ENCODE measurements at regions not wholly inside any gene's neighbourhood (a gene's known extent, or its start where the extent isn't known, plus 50 kb on each side); places are given as distances from the start of the nearest gene placed in this dataset.

GRCh38 chr15:95401587-95401986, 928.9 kb upstream of the NR2F2 start:
- Histone ChIP-seq H3K4me3 (ENCODE audit: low read length in 2 of 2) (no peak overlapping the region), H3K4me1 (ENCODE audit: control insufficient read depth, insufficient read depth, low read length) (no peaks in the 10 kb centered on the region), H3K9me3 (ENCODE audit: control insufficient read depth in 2 of 2, low read length in 2 of 2) (no peaks in the 10 kb centered on the region), H3K27ac (ENCODE audit: low read length) (no peak overlapping the region), H3K9ac (ENCODE audit: low read length in 2 of 2) (no peak overlapping the region), H3K27me3 (ENCODE audit: control insufficient read depth in 1 of 2, insufficient read depth in 2 of 2, low read length in 2 of 2) (no peaks in the 10 kb centered on the region), H3K36me3 (ENCODE audit: control insufficient read depth in 2 of 2, insufficient read depth in 2 of 2, low read length in 2 of 2) (no peaks in the 10 kb centered on the region)

GRCh38 chr15:95405447-95405846, 925.1 kb upstream of the NR2F2 start:
- Histone ChIP-seq H3K9me3 (ENCODE audit: control insufficient read depth in 2 of 2, low read length in 2 of 2) (no peaks in the 10 kb centered on the region), H3K9ac (ENCODE audit: low read length in 2 of 2) (no peak overlapping the region), H3K27ac (ENCODE audit: low read length) (no peak overlapping the region)

GRCh38 chr15:95407534-95407933, 923.0 kb upstream of the NR2F2 start:
- Histone ChIP-seq H3K27me3 (ENCODE audit: control insufficient read depth in 1 of 2, insufficient read depth in 2 of 2, low read length in 2 of 2) (no peaks in the 10 kb centered on the region), H3K36me3 (ENCODE audit: control insufficient read depth in 2 of 2, insufficient read depth in 2 of 2, low read length in 2 of 2) (no peaks in the 10 kb centered on the region), H3K27ac (ENCODE audit: low read length) (no peak overlapping the region), H3K9me3 (ENCODE audit: control insufficient read depth in 2 of 2, low read length in 2 of 2) (no peaks in the 10 kb centered on the region), H3K4me3 (ENCODE audit: low read length in 2 of 2) (no peak overlapping the region), H3K9ac (ENCODE audit: low read length in 2 of 2) (no peak overlapping the region), H3K4me1 (ENCODE audit: control insufficient read depth, insufficient read depth, low read length) (no peaks in the 10 kb centered on the region)

More at GRCh38 chr15:95405447-95405846, 925.1 kb upstream of the NR2F2 start:
- H3K4me3 ChIP-seq (ENCODE audit: low read length in 2 of 2) = no peak overlapping the region
- no peaks in the 10 kb centered on the region for H3K4me1 ChIP-seq (ENCODE audit: control insufficient read depth, insufficient read depth, low read length)
- no peaks in the 10 kb centered on the region for H3K27me3 ChIP-seq (ENCODE audit: control insufficient read depth in 1 of 2, insufficient read depth in 2 of 2, low read length in 2 of 2)
- no peaks in the 10 kb centered on the region for H3K36me3 ChIP-seq (ENCODE audit: control insufficient read depth in 2 of 2, insufficient read depth in 2 of 2, low read length in 2 of 2)

- Histone ChIP-seq H3K36me3 (ENCODE audit: control insufficient read depth in 2 of 2, insufficient read depth in 2 of 2, low read length in 2 of 2) (no peaks in the 10 kb centered on the region), H3K9me3 (ENCODE audit: control insufficient read depth in 2 of 2, low read length in 2 of 2) (no peaks in the 10 kb centered on the region), H3K4me1 (ENCODE audit: control insufficient read depth, insufficient read depth, low read length) (no peaks in the 10 kb centered on the region), H3K27ac (ENCODE audit: low read length) (no peak overlapping the region), H3K9ac (ENCODE audit: low read length in 2 of 2) (no peak overlapping the region), H3K27me3 (ENCODE audit: control insufficient read depth in 1 of 2, insufficient read depth in 2 of 2, low read length in 2 of 2) (no peaks in the 10 kb centered on the region), H3K4me3 (ENCODE audit: low read length in 2 of 2) (no peak overlapping the region)
Measured at GRCh38 chr15:95409211-95409610, 921.3 kb upstream of the NR2F2 start.

GRCh38 chr15:95409626-95410310, 920.7 kb upstream of the NR2F2 start:
- no peaks in the 10 kb centered on the region for H3K27me3 ChIP-seq (ENCODE audit: control insufficient read depth in 1 of 2, insufficient read depth in 2 of 2, low read length in 2 of 2)
- no peaks in the 10 kb centered on the region for H3K9me3 ChIP-seq (ENCODE audit: control insufficient read depth in 2 of 2, low read length in 2 of 2)
- H3K4me3 ChIP-seq (ENCODE audit: low read length in 2 of 2) = no peak overlapping the region
- H3K36me3 ChIP-seq (ENCODE audit: control insufficient read depth in 2 of 2, insufficient read depth in 2 of 2, low read length in 2 of 2) = no peaks in the 10 kb centered on the region
- no peak overlapping the region for H3K27ac ChIP-seq (ENCODE audit: low read length)
- no peaks in the 10 kb centered on the region for H3K4me1 ChIP-seq (ENCODE audit: control insufficient read depth, insufficient read depth, low read length)
- no peak overlapping the region for H3K9ac ChIP-seq (ENCODE audit: low read length in 2 of 2)

- no peaks in the 10 kb centered on the region for H3K4me1 ChIP-seq (ENCODE audit: control insufficient read depth, insufficient read depth, low read length)
- no peak overlapping the region for H3K27ac ChIP-seq (ENCODE audit: low read length)
- no peak overlapping the region for H3K4me3 ChIP-seq (ENCODE audit: low read length in 2 of 2)
- H3K36me3 ChIP-seq (ENCODE audit: control insufficient read depth in 2 of 2, insufficient read depth in 2 of 2, low read length in 2 of 2) = no peaks in the 10 kb centered on the region
- H3K9ac ChIP-seq (ENCODE audit: low read length in 2 of 2) = no peak overlapping the region
- no peaks in the 10 kb centered on the region for H3K27me3 ChIP-seq (ENCODE audit: control insufficient read depth in 1 of 2, insufficient read depth in 2 of 2, low read length in 2 of 2)
- no peaks in the 10 kb centered on the region for H3K9me3 ChIP-seq (ENCODE audit: control insufficient read depth in 2 of 2, low read length in 2 of 2)
Measured at GRCh38 chr15:95410757-95411156, 919.7 kb upstream of the NR2F2 start.

GRCh38 chr15:95416576-95416975, 913.9 kb upstream of the NR2F2 start:
- H3K9me3 ChIP-seq (ENCODE audit: control insufficient read depth in 2 of 2, low read length in 2 of 2) = no peaks in the 10 kb centered on the region
- no peaks in the 10 kb centered on the region for H3K27me3 ChIP-seq (ENCODE audit: control insufficient read depth in 1 of 2, insufficient read depth in 2 of 2, low read length in 2 of 2)
- peaks cover 3% of the 10 kb centered on the region for H3K4me1 ChIP-seq (ENCODE audit: control insufficient read depth, insufficient read depth, low read length)
- H3K27ac ChIP-seq (ENCODE audit: low read length) = no peak overlapping the region
- H3K36me3 ChIP-seq (ENCODE audit: control insufficient read depth in 2 of 2, insufficient read depth in 2 of 2, low read length in 2 of 2) = no peaks in the 10 kb centered on the region
- no peak overlapping the region for H3K4me3 ChIP-seq (ENCODE audit: low read length in 2 of 2)
- H3K9ac ChIP-seq (ENCODE audit: low read length in 2 of 2) = no peak overlapping the region

- Histone ChIP-seq H3K9ac (ENCODE audit: low read length in 2 of 2) (no peak overlapping the region), H3K27me3 (ENCODE audit: control insufficient read depth in 1 of 2, insufficient read depth in 2 of 2, low read length in 2 of 2) (no peaks in the 10 kb centered on the region), H3K9me3 (ENCODE audit: control insufficient read depth in 2 of 2, low read length in 2 of 2) (no peaks in the 10 kb centered on the region), H3K27ac (ENCODE audit: low read length) (no peak overlapping the region), H3K36me3 (ENCODE audit: control insufficient read depth in 2 of 2, insufficient read depth in 2 of 2, low read length in 2 of 2) (no peaks in the 10 kb centered on the region), H3K4me3 (ENCODE audit: low read length in 2 of 2) (no peak overlapping the region), H3K4me1 (ENCODE audit: control insufficient read depth, insufficient read depth, low read length) (peaks cover 3% of the 10 kb centered on the region)
Measured at GRCh38 chr15:95417761-95418160, 912.7 kb upstream of the NR2F2 start.

GRCh38 chr15:95422255-95422654, 908.2 kb upstream of the NR2F2 start:
- Histone ChIP-seq H3K4me1 (ENCODE audit: control insufficient read depth, insufficient read depth, low read length) (peaks cover 3% of the 10 kb centered on the region), H3K4me3 (ENCODE audit: low read length in 2 of 2) (no peak overlapping the region), H3K9me3 (ENCODE audit: control insufficient read depth in 2 of 2, low read length in 2 of 2) (no peaks in the 10 kb centered on the region), H3K9ac (ENCODE audit: low read length in 2 of 2) (no peak overlapping the region), H3K36me3 (ENCODE audit: control insufficient read depth in 2 of 2, insufficient read depth in 2 of 2, low read length in 2 of 2) (no peaks in the 10 kb centered on the region), H3K27me3 (ENCODE audit: control insufficient read depth in 1 of 2, insufficient read depth in 2 of 2, low read length in 2 of 2) (no peaks in the 10 kb centered on the region), H3K27ac (ENCODE audit: low read length) (no peak overlapping the region)

GRCh38 chr15:95425859-95426258, 904.6 kb upstream of the NR2F2 start:
- H3K4me1 ChIP-seq (ENCODE audit: control insufficient read depth, insufficient read depth, low read length) = no peaks in the 10 kb centered on the region
- no peak overlapping the region for H3K27ac ChIP-seq (ENCODE audit: low read length)
- no peaks in the 10 kb centered on the region for H3K36me3 ChIP-seq (ENCODE audit: control insufficient read depth in 2 of 2, insufficient read depth in 2 of 2, low read length in 2 of 2)
- H3K27me3 ChIP-seq (ENCODE audit: control insufficient read depth in 1 of 2, insufficient read depth in 2 of 2, low read length in 2 of 2) = no peaks in the 10 kb centered on the region
- no peak overlapping the region for H3K4me3 ChIP-seq (ENCODE audit: low read length in 2 of 2)
- H3K9me3 ChIP-seq (ENCODE audit: control insufficient read depth in 2 of 2, low read length in 2 of 2) = no peaks in the 10 kb centered on the region
- no peak overlapping the region for H3K9ac ChIP-seq (ENCODE audit: low read length in 2 of 2)

- no peaks in the 10 kb centered on the region for H3K27me3 ChIP-seq (ENCODE audit: control insufficient read depth in 1 of 2, insufficient read depth in 2 of 2, low read length in 2 of 2)
- H3K27ac ChIP-seq (ENCODE audit: low read length) = no peak overlapping the region
- H3K9me3 ChIP-seq (ENCODE audit: control insufficient read depth in 2 of 2, low read length in 2 of 2) = no peaks in the 10 kb centered on the region
- H3K36me3 ChIP-seq (ENCODE audit: control insufficient read depth in 2 of 2, insufficient read depth in 2 of 2, low read length in 2 of 2) = no peaks in the 10 kb centered on the region
- no peak overlapping the region for H3K9ac ChIP-seq (ENCODE audit: low read length in 2 of 2)
- H3K4me3 ChIP-seq (ENCODE audit: low read length in 2 of 2) = no peak overlapping the region
- no peaks in the 10 kb centered on the region for H3K4me1 ChIP-seq (ENCODE audit: control insufficient read depth, insufficient read depth, low read length)
Measured at GRCh38 chr15:95429345-95429744, 901.2 kb upstream of the NR2F2 start.
